HG02852 (cell line): ENCODE measurements at regions not wholly inside any gene's neighbourhood (a gene's known extent, or its start where the extent isn't known, plus 50 kb on each side); places are given as distances from the start of the nearest gene placed in this dataset.

ENCODE experiments used
- ATAC-seq: cut with Tn5 transposase; IDR thresholded peaks from one replicate; pipeline ENCODE4 v1.9.1; 2021; ENCODE audit warnings: mild to moderate bottlenecking, moderate library complexity; ENCODE audit not compliant: unreplicated experiment

GRCh38 chr20:20832715-20833114, 120.3 kb upstream of the RALGAPA2 start:
- ATAC-seq: no peak

GRCh38 chr20:20831794-20832193, 119.3 kb upstream of the RALGAPA2 start:
- ATAC-seq: no peak

GRCh38 chr20:20829681-20830080, 117.2 kb upstream of the RALGAPA2 start:
- ATAC-seq: no peak

GRCh38 chr20:20827992-20828597, 115.7 kb upstream of the RALGAPA2 start:
- ATAC-seq: no peak

GRCh38 chr20:20824924-20825584, 112.6 kb upstream of the RALGAPA2 start:
- peak; percentile 62 for ATAC-seq

- ATAC-seq: no peak
Observed at GRCh38 chr20:20823476-20823881, 111.0 kb upstream of the RALGAPA2 start.

GRCh38 chr20:20821484-20822260, 109.2 kb upstream of the RALGAPA2 start:
- no peak for ATAC-seq

- ATAC-seq: no peak
Observed at GRCh38 chr20:20820785-20821483, 108.5 kb upstream of the RALGAPA2 start.

- no peak for ATAC-seq
Observed at GRCh38 chr20:20820104-20820503, 107.7 kb upstream of the RALGAPA2 start.

- ATAC-seq: no peak
Observed at GRCh38 chr20:20816969-20817755, 104.7 kb upstream of the RALGAPA2 start.

- ATAC-seq: no peak
Observed at GRCh38 chr20:20815711-20816455, 103.4 kb upstream of the RALGAPA2 start.

GRCh38 chr20:20814685-20815084, 102.2 kb upstream of the RALGAPA2 start:
- no peak for ATAC-seq

- ATAC-seq: no peak
Observed at GRCh38 chr20:20812136-20812535, 99.7 kb upstream of the RALGAPA2 start.

- no peak for ATAC-seq
Observed at GRCh38 chr20:20808016-20808415, 95.6 kb upstream of the RALGAPA2 start.

- no peak for ATAC-seq
Observed at GRCh38 chr20:20806121-20807095, 94.0 kb upstream of the RALGAPA2 start.

GRCh38 chr20:20803011-20803410, 90.6 kb upstream of the RALGAPA2 start:
- no peak for ATAC-seq

- ATAC-seq: no peak
Observed at GRCh38 chr20:20802328-20802727, 89.9 kb upstream of the RALGAPA2 start.

- no peak for ATAC-seq
Observed at GRCh38 chr20:20799716-20800312, 87.4 kb upstream of the RALGAPA2 start.
